BLaER1 (cell line): ENCODE measurements at regions not wholly inside any gene's neighbourhood (a gene's known extent, or its start where the extent isn't known, plus 50 kb on each side); places are given as distances from the start of the nearest gene placed in this dataset.

ENCODE experiments used
- H3K27ac ChIP-seq: shearing (Covaris generic); formaldehyde crosslinking; 2 replicates; pipeline ENCODE4 v1.8.1; 2022
- H3K27me3 ChIP-seq: shearing (Covaris generic); formaldehyde crosslinking; 2 replicates; pipeline ENCODE4 v1.8.1; 2022
- H3K36me3 ChIP-seq: shearing (Covaris generic); formaldehyde crosslinking; 2 replicates; pipeline ENCODE4 v1.8.1; 2022
- H3K4me1 ChIP-seq: shearing (Covaris generic); formaldehyde crosslinking; 2 replicates; pipeline ENCODE4 v1.8.1; 2022
- H3K4me2 ChIP-seq: shearing (Covaris generic); formaldehyde crosslinking; 2 replicates; pipeline ENCODE4 v1.8.1; 2022
- H3K4me3 ChIP-seq: shearing (Covaris generic); formaldehyde crosslinking; 2 replicates; pipeline ENCODE4 v1.8.1; 2022
- H3K9ac ChIP-seq: shearing (Covaris generic); formaldehyde crosslinking; 2 replicates; pipeline ENCODE4 v1.8.1; 2022
- H3K9me3 ChIP-seq: shearing (Covaris generic); formaldehyde crosslinking; 2 replicates; pipeline ENCODE4 v1.8.1; 2022
- H4K20me1 ChIP-seq: shearing (Covaris generic); formaldehyde crosslinking; 2 replicates; pipeline ENCODE4 v1.8.1; 2022
- Cebpa-rat ChIP-seq: shearing (Covaris generic); IDR thresholded peaks from 2 replicates; pipeline ENCODE4 v1.8.1; 2022

DNA sequence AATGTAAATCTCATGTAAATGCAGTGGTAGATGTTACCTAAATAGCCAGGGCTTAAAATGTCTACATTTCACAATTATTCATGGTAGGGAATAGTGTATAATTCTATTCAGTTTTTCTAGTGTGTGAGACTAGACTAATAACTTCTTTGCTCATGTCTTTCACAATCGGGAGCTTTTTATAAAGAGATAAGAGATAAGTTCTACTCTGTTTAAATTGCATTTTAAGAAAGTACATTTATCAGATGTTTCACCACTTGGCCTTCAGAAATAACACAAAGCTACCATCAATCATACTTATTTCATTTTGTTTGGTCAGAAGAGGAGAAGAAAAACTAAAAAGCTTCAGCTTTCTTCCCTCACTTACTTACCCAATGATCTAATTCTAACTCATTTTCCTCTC lies 725.5 kb upstream of the FLRT2 start:
- no peak overlapping the region for H3K27ac ChIP-seq
- H3K4me3 ChIP-seq = no peak overlapping the region
- TF ChIP-seq Cebpa-rat = no peak
- H4K20me1 ChIP-seq = no peaks in the 10 kb centered on the region
- H3K9ac ChIP-seq = no peak overlapping the region
- no peaks in the 10 kb centered on the region for H3K36me3 ChIP-seq
- H3K4me1 ChIP-seq = peaks cover 6% of the 10 kb centered on the region; the same call in 1 of the 2 replicates
- 0 out of 2 replicates have a peak overlapping the region, but pooled peaks have one; percentile 26 for H3K4me2 ChIP-seq
- 0 out of 2 replicates have a peak, but pooled peaks cover 4% of the 10 kb centered on the region for H3K9me3 ChIP-seq
- no peaks in the 10 kb centered on the region for H3K27me3 ChIP-seq

DNA sequence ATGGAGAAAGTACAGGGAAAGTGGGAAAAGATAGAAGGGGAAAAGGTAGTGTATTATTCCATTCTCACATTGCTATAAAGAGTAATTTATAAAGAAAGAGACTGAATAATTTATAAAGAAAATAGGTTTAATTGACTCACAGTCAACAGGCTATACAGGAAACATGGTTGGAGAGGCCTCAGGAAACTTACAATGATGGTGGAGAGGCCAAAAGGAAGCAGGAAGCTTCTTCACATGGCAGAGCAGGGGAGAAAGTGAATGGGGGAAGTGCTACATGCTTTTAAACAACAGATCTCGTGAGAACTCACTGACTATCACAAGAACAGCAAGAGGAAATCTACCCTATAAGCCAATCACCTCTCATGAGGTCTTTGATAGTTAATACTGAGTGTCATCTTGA lies 725.0 kb upstream of the FLRT2 start:
- Histone ChIP-seq H3K9me3 (0 out of 2 replicates have a peak, but pooled peaks cover 4% of the 10 kb centered on the region), H3K4me2 (0 out of 2 replicates have a peak overlapping the region, but pooled peaks have one; percentile 26), H3K4me3 (no peak overlapping the region), H3K36me3 (no peaks in the 10 kb centered on the region), H3K27ac (peak overlapping the region; percentile 15; the same call in 1 of the 2 replicates), H4K20me1 (no peaks in the 10 kb centered on the region), H3K4me1 (peaks cover 6% of the 10 kb centered on the region; the same call in 1 of the 2 replicates), H3K27me3 (no peaks in the 10 kb centered on the region), H3K9ac (no peak overlapping the region)
- TF ChIP-seq Cebpa-rat = no peak

DNA sequence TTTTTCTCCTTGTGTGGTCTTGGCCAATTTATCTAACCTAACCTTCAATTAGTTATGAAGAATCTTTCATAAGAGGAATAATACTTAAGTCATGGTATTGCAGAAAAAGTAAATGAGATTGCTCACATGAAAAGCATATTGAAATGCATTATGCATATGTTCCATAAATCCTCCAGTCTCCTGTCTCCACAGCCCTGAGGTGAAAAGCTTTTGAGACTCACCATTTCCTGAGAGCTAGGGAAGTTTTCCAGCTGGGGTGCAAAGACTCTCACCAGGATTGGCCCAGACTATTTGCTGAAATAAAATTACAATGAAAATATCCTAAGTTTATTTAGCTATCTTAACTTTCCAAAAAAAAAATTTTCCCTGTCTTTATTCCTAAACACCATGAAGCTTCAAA lies 723.8 kb upstream of the FLRT2 start:
- Histone ChIP-seq H4K20me1 (no peaks in the 10 kb centered on the region), H3K4me3 (no peak overlapping the region), H3K36me3 (no peaks in the 10 kb centered on the region), H3K4me2 (no peak overlapping the region), H3K4me1 (peaks cover 6% of the 10 kb centered on the region; the same call in 1 of the 2 replicates), H3K9ac (no peak overlapping the region), H3K27ac (no peak overlapping the region), H3K9me3 (0 out of 2 replicates have a peak, but pooled peaks cover 4% of the 10 kb centered on the region), H3K27me3 (no peaks in the 10 kb centered on the region)
- TF ChIP-seq Cebpa-rat = no peak

DNA sequence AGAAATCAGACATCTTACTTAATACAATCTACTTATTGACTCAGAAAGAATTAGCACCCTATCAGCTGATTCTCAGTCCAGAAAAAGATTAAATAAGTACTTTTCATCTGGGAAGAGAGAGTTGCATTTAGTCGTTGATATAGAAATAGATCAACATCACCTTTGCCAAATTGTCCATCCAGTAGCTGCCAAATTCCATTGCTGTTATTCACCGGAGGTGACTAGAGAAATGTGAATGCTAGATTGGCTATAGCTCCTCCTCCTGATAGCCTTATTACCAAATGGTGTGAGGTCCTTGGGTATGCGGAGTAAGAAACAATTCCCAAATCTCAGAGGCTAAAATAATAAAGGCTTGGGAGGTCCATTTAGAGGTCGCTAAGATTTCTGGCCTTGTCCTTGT lies 723.3 kb upstream of the FLRT2 start:
- Histone ChIP-seq H3K4me2 (no peak overlapping the region), H3K9me3 (0 out of 2 replicates have a peak, but pooled peaks cover 4% of the 10 kb centered on the region), H3K4me1 (peaks cover 6% of the 10 kb centered on the region; the same call in 1 of the 2 replicates), H3K27ac (no peak overlapping the region), H4K20me1 (no peaks in the 10 kb centered on the region), H3K36me3 (no peaks in the 10 kb centered on the region), H3K4me3 (no peak overlapping the region), H3K9ac (no peak overlapping the region), H3K27me3 (no peaks in the 10 kb centered on the region)
- no peak for TF ChIP-seq Cebpa-rat

DNA sequence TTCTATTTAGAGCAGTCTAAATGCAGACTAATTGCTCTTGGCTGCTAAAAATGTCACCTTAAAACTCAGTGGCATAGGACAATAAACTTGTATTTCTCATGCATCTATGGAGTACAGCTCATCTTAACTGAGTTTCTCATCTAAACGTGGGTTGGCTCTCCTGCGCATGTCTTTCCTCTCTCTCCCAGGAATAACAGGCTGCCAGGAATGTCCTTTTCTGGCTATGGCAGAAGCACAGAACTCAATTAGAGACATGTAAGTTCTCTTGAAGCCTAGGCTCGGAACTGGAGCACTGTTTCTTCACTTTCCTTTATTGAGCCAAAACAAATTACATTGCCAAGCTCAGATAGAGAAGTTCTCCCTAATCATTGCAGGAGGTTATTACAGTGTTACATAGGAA lies 722.3 kb upstream of the FLRT2 start:
- no peak overlapping the region for H3K9ac ChIP-seq
- no peak for TF ChIP-seq Cebpa-rat

DNA sequence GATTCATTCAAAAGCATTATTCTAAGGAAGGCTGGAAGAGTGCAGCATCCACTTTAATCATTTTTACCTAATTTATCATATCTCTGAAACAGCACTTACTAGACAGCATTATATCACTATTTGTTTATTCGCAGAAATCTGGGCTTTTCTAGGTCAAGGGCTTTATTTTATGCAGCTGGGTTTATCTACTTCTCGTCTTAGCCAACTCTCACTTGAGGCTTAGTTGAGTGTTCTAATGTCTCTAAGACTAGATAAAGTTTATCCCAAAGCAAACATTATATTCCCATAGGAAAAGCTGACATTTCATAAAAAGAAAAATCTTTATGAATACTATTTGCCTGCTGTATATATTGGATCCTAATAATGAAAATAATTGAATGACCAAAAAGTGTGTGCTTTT lies 720.8 kb upstream of the FLRT2 start:
- Histone ChIP-seq H3K4me3 (no peak overlapping the region), H3K27me3 (no peaks in the 10 kb centered on the region), H3K9me3 (0 out of 2 replicates have a peak, but pooled peaks cover 4% of the 10 kb centered on the region), H3K9ac (no peak overlapping the region), H4K20me1 (no peaks in the 10 kb centered on the region), H3K4me2 (no peak overlapping the region), H3K4me1 (peaks cover 6% of the 10 kb centered on the region; the same call in 1 of the 2 replicates), H3K36me3 (no peaks in the 10 kb centered on the region), H3K27ac (no peak overlapping the region)
- no peak for TF ChIP-seq Cebpa-rat

More for the DNA sequence above, 722.3 kb upstream of the FLRT2 start:
- H3K4me1 ChIP-seq = peaks cover 6% of the 10 kb centered on the region; the same call in 1 of the 2 replicates
- no peak overlapping the region for H3K4me3 ChIP-seq
- H4K20me1 ChIP-seq = no peaks in the 10 kb centered on the region
- H3K4me2 ChIP-seq = no peak overlapping the region
- 0 out of 2 replicates have a peak, but pooled peaks cover 4% of the 10 kb centered on the region for H3K9me3 ChIP-seq
- no peaks in the 10 kb centered on the region for H3K36me3 ChIP-seq
- no peaks in the 10 kb centered on the region for H3K27me3 ChIP-seq
- H3K27ac ChIP-seq = no peak overlapping the region

DNA sequence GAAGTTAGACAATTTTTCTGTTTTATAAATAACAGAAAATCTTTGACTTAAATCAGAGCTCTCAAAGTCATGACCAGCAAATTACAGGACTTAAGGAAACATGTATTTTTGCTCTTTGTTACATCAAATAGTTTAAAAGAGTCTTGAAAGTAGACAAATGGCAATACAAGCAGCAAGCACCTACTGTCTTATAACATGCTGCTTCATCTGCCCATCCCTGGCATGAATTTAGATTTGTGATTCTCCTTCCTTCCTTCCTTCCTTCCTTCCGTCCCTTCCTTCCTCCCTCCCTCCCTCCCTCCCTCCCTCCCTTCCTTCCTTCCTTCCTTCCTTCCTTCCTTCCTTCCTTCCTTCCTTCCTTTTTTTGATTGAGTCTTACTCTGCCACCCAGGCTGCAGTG lies 715.6 kb upstream of the FLRT2 start:
- Histone ChIP-seq H3K4me2 (no peak overlapping the region), H3K36me3 (no peaks in the 10 kb centered on the region), H3K4me1 (no peaks in the 10 kb centered on the region), H3K4me3 (no peak overlapping the region), H3K9me3 (no peaks in the 10 kb centered on the region), H3K27ac (no peak overlapping the region), H3K9ac (no peak overlapping the region), H3K27me3 (no peaks in the 10 kb centered on the region), H4K20me1 (no peaks in the 10 kb centered on the region)
- TF ChIP-seq Cebpa-rat = no peak

DNA sequence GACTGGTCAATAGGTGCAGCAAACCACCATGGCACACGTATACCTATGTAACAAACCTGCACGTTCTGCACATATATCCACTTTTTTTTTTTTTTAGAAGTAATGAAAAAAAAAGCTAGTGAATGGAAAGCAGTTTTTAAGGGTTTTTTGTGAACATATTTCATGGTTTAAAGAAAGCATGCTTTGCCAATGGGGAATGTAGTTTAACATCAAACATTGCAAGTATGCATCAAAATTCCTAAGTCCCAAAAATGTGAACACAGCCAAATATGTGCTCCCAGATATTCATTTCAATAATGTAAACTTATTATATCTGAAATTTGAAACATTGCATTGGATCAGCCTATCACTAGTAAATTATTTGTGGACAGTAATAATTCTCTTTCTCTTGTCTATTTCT lies 710.4 kb upstream of the FLRT2 start:
- H3K36me3 ChIP-seq = no peaks in the 10 kb centered on the region
- H4K20me1 ChIP-seq = no peaks in the 10 kb centered on the region
- H3K9ac ChIP-seq = no peak overlapping the region
- no peaks in the 10 kb centered on the region for H3K27me3 ChIP-seq
- H3K4me3 ChIP-seq = no peak overlapping the region
- H3K4me1 ChIP-seq = peaks cover 6% of the 10 kb centered on the region; the same call in 1 of the 2 replicates
- H3K27ac ChIP-seq = no peak overlapping the region
- no peak for TF ChIP-seq Cebpa-rat
- H3K9me3 ChIP-seq = no peaks in the 10 kb centered on the region
- no peak overlapping the region for H3K4me2 ChIP-seq

DNA sequence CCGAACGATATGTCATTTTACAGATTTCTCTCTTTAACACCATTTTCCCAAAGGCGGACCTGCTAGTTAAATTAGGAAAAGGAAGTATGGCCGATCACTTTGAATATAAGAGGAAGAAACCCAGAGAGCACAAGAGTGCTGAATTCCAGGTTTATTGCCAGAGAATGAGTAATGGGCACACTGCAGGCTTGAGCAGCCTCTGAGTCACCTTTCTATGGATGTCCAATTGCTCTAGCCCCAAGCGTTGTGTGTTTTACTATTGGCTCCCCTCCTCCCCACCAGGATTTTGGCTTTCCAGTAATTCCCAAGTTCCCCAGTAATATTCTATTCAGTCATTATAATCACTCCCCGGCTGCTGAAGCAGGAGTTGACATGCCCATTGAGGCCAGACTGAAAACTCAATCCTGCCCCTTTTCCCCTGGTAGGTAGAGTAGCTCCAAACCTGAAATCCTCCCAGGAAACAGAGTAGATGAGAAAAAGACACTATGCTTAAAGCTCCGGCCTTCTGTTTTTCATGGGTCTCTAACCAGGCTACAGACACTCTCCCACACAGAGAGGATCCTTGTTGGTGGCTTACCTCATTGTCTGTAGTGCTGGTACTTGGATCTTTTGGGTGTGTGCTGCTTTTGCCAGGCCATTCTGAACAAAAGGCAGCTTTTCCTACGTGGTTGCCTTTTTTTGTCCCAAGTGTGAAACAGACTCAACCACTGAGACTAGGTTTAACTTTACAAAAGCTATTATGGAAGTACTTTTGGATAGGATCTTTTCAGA lies 704.3 kb upstream of the FLRT2 start:
- H3K9me3 ChIP-seq = no peaks in the 10 kb centered on the region
- no peak overlapping the region for H3K9ac ChIP-seq
- no peak overlapping the region for H3K27ac ChIP-seq
- no peaks in the 10 kb centered on the region for H4K20me1 ChIP-seq
- TF ChIP-seq Cebpa-rat = no peak
- no peaks in the 10 kb centered on the region for H3K36me3 ChIP-seq
- no peak overlapping the region for H3K4me2 ChIP-seq
- H3K4me3 ChIP-seq = no peak overlapping the region
- H3K4me1 ChIP-seq = peaks cover 11% of the 10 kb centered on the region; the same call in 1 of the 2 replicates
- H3K27me3 ChIP-seq = no peaks in the 10 kb centered on the region

DNA sequence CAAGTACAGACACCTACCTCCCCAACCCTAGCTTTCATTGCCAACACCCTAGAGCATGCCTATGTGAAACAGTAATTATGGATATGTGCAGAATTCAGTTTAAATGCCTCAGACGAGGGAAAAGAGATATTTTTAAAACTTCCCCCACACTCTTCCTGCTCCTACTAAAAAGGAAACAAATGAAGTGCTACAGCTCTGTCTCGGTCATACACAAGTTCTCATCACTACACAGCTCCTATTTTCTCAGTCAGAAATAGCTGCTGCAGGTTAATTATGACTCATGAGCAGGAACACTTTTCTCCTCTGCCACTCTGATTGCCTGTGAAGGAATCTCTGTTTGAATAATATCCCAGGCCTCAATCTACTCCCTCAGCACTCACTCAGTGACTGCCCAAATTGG lies 703.6 kb upstream of the FLRT2 start:
- Histone ChIP-seq H3K27me3 (no peaks in the 10 kb centered on the region), H3K9ac (no peak overlapping the region), H3K4me2 (no peak overlapping the region), H3K4me3 (no peak overlapping the region), H3K9me3 (no peaks in the 10 kb centered on the region), H4K20me1 (no peaks in the 10 kb centered on the region), H3K4me1 (peaks cover 11% of the 10 kb centered on the region; the same call in 1 of the 2 replicates), H3K27ac (no peak overlapping the region), H3K36me3 (no peaks in the 10 kb centered on the region)
- no peak for TF ChIP-seq Cebpa-rat
